Superior temporal gyrus (tissue), 1 donor: ENCODE measurements at regions not wholly inside any gene's neighbourhood (a gene's known extent, or its start where the extent isn't known, plus 50 kb on each side); places are given as distances from the start of the nearest gene placed in this dataset.
"Not testable (repeated sequence)": the region's sequence is repeated elsewhere in the genome, so short reads cannot be mapped to it uniquely, and the experiment has no call there.

Experiments
- DNase-seq: peaks from one replicate; pipeline ENCODE4 v3.0.0-alpha.2; 2016; ENCODE audit errors: extremely low spot score

- DNase-seq = peak; percentile 13
These were observed 101.2 kb upstream of the WDR11 start for GRCh38 chr10:120749856-120750566.

DNA sequence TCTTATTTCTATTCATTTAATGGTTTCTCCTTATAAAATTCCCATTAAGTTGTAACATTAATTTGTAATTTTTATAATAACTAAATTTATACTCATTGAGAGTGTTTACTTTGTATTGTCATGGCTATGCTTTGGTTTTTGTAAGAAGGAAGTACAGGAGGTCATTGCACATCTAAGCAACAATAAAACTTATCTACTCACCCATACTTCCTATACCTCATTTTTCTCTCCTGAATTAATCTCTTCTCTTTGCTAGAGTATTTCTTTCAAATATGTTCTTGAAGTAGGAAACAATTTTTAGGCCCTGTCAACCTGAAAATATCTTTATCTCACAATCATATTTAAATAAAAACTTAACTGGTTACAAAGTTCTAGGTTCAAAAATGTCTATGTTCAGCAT, 95.4 kb upstream of the WDR11 start:
- no peak for DNase-seq

DNA sequence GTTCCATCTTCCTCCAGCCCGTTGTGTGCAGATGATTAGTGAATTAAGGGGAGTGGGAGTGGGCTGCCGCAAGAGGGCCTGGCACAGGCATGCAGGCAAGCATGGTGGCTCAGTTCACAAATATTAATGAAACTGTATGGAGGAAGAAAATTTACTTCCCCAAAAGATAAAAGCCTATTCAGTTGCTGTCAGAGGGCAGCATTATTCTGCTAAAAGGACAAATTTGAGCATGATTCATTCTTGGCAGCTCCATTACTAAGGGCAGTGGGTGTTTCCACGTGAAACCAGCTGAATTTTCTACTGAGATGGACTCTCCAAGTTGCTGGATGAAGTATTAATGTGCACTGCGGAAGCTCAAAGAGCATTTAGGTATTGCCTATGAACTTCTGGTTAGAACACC, 90.9 kb upstream of the WDR11 start:
- DNase-seq = no peak

- DNase-seq = no peak
These were observed 89.2 kb upstream of the WDR11 start for GRCh38 chr10:120761951-120762350.

- DNase-seq = no peak
These were observed 85.8 kb upstream of the WDR11 start for GRCh38 chr10:120765226-120765803.

DNA sequence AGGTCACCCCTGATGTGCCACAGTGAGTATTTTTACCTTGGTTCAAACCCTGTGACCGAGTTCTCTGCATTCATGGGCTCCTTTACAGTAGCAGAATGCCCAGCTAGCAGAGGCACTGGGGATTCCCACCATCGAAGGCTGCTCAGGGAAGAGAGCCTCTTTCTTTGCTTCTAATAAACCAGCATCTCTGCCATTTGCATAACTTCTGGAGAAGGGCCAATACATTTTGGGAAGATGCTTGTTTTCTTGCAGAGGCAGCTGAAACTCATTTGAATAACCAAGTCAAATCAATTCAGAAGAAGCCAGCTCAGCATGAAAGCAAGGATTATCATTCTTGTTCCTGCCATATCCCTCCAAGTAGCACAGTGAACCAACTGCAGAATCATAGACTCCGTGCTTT, 82.9 kb upstream of the WDR11 start:
- no peak for DNase-seq

- DNase-seq = no peak
These were observed 80.7 kb upstream of the WDR11 start for GRCh38 chr10:120770496-120770895.

DNA sequence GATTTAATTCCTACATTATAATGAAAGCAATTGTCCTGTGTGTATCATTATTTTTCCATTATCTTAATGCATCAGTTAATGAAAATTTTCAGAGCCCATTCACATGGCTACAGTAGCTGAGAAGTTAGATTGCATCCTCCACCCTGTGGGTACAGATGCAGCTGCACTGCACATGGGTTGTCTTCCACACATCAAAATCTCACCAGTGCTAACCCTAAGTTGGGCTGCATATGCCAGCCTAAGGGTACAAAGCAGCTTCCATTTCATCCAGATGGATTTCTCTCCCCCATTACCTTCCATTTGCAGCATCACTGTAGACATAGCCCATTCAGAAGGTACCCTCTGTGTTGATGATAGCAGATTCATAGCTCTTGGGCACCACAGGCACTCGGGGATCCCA, 74.7 kb upstream of the WDR11 start:
- no peak for DNase-seq

DNA sequence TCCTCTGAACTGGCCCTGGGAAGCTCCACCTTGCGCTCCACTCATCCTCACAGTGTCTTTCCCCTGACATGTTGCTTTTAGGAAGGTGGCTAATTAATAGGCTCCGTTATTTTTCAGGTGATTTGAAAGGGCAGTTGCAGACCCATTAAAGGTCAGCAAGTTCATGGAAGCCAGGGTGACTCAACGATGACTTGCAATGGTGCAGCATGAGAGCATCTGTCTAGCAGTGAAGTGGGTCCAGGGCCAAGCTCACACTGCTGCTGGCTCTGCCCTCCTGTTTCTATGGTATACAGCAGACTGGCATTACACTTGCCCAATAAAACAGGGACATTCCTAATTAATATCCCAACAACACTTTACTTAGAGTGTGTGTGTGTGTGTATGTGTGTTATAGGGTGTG, 68.8 kb upstream of the WDR11 start:
- DNase-seq = no peak

DNA sequence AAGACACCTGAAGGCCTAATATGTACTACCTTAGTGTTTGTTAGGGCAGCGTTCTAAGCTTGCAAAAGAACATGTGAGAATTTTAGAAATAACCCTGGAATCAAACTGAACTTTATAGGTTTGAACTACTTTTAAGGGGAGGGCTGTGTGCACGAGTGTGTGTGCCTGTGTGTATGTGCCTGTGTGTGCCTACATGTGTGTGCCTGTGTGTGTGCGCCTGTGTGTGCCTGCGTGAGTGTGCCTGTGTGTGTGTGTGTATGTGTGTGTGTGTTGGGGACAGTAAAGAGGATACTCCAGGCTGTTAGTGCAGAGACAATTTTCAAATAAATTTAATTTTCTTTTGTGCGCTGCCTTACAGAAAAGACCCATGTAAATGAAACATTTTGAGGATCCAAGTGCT, 68.1 kb upstream of the WDR11 start:
- DNase-seq = no peak

- DNase-seq = no peak
These were observed 67.3 kb upstream of the WDR11 start for GRCh38 chr10:120783867-120784266.

DNA sequence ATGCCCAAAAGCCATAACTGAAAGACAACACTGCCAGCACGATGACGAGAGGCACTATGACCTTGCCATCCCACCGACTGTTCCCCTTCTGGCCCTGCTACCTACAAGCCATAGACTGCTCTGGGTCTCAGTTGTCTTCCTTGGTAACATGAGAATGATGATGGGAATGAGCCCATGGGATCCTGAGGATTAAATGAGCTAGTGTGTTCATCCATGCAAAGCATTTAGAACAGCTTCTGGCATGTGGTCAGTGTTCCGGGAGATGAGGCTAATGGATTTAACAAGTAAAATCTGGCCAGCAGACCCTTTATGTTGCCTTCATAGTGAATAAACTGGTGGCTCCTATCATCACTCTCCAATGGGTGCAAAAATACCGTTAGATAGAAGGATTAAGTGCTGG, 62.4 kb upstream of the WDR11 start:
- no peak for DNase-seq

- DNase-seq = no peak
These were observed 61.6 kb upstream of the WDR11 start for GRCh38 chr10:120789303-120790203.

- DNase-seq = no peak
These were observed 59.8 kb upstream of the WDR11 start for GRCh38 chr10:120791316-120791715.

GRCh38 chr10:120793088-120793487, 58.1 kb upstream of the WDR11 start:
- no peak for DNase-seq

- DNase-seq = no peak
These were observed 56.8 kb upstream of the WDR11 start for GRCh38 chr10:120794390-120794789.

DNA sequence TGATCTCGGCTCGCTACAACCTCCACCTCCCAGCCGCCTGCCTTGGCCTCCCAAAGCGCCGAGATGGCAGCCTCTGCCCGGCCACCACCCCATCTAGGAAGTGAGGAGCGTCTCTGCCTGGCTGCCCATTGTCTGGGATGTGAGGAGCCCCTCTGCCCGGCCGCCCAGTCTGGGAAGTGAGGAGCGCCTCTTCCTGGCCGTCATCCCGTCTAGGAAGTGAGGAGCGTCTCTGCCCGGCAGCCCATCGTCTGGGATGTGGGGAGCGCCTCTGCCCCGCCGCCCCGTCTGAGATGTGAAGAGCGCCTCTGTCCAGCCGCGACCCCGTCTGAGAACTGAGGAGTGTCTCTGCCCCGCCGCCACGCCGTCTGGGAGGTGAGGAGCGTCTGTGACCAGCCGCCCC, 52.9 kb upstream of the WDR11 start:
- DNase-seq = not testable (repeated sequence)

GRCh38 chr10:120799849-120800248, 51.3 kb upstream of the WDR11 start:
- DNase-seq = no peak

- no peak for DNase-seq
These were observed 50.4 kb upstream of the WDR11 start for GRCh38 chr10:120800528-120801323.
